ENCODE measurements at regions not wholly inside any gene's neighbourhood (a gene's known extent, or its start where the extent isn't known, plus 50 kb on each side); places are given as distances from the start of the nearest gene placed in this dataset.
A peak's percentile ranks its signal among the peaks of the same experiment; 100 is the strongest.
"Not testable (repeated sequence)": the region's sequence is repeated elsewhere in the genome, so short reads cannot be mapped to it uniquely, and the experiment has no call there.

DNA sequence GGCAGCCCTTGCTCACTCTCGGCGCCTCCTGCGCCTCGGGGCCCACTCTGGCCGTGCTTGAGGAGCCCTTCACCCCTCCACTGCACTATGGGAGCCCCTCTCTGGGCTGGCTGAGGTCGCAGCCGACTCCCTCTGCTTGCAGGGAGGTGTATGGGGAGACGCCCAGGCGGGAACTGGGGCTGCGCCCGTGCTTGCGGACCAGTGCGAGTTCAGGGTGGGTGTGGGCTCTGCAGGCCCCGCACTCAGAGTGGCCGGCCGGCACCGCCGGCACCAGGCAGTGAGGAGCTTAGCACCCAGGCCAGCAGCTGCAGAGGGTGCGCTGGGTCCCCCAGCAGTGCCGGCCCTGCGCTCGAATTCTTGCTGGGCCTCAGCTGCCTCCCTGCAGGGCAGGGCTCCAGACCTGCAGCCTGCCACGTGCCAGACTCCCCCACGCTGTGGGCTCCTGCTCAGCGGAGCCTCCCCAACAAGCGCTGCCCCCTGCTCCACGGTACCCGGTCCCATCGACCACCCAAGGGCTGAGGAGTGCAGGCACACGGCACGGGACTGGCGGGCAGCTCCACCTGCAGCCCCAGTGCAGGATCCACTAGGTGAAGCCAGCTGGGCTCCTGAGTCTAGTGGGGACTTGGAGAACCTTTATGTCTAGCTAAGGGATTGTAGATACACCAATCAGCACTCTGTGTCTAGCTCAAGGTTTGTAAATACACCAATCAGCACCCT, 54.0 kb upstream of the WWC2 start:
- DNase-seq, result not testable (repeated sequence)

DNA sequence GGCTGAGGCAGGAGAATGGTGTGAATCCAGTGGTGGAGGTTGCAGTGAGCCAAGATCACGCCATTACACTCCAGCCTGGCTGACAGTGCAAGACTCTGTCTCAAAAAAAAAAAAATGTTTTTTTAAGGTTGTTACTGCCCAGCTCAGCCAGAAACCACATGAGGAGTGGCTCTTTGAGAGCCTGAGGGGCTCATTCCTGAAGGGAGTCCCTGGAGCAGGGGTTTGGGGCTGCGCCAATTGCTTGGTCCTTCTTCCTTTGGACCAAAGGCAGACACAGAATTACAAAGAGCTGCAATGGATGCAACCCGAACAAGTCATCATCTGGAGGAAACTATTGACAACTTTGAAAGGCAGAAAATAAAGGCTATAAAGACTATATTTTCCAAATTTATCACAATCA, 60.6 kb upstream of the WWC2 start:
- DNase-seq, result no peak

DNA sequence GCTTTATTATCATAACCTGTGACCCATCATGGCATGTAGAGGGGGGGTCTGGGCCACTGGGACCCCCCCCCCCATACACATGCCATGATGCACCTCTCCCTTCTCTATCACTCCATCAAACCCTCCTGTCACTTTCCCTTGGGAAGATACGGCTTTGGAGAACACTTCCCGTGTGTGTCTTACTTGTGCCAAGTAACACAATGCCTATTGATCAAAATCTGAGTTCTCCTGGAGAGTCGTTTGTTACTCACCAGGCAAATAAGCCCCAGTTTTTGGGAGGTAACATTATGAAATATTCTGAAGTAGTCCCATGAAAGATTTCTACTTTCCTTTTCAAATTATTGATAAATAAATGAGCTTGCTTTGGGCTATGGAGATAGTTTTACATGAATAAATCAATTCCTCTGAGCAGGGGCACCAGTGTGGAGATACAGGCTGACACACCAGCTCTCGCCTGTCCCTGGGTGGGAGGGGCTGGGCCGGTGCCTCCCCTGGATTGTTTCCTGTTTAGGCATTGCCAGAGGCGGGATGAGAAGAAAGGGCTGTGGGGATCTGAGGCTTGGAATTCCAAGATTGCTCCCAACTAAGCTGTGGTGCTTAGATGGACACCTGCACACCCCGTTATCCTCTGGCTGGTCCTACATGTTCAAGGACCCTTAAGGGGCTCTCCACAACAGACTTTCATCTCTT, 63.2 kb upstream of the WWC2 start:
- DNase-seq, result no peak

DNA sequence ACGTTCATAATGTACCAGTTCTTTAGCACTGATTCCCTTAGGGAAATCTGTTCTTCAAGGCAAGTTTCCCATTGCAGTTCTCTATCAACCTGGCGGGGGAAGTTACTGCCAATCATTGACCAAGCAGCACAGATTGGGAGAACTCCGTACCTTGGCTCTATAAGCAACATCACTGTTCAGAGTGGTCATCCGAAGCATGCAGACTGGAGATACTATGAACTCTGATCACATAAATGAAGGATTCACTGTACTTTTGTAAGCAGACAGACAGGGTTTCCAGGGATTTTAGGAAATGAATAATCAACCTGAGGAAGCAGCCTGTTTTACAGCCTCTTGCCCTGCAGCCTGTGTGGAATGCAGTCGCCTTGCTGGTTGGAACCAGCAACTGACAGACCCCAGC, 63.8 kb upstream of the WWC2 start:
- no peak for DNase-seq

DNA sequence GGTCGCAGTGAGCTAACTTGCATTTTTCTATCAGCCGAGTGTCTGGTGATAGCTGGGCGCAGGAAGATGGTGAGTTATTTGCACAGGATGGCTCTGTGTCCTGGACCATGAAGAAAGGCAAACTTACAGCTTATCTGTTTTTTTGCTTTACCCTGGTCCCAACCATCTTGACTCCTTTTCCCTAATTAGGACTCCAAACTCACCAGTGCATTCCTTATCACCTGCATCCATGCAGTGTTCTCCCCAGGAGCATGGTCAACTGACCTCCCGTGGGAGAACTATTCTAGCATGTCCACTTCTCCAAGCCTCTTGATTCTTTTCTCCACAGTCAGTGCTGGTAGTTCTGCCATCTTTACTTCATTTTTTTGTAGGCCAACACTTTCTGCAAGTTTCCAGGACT, 68.2 kb upstream of the WWC2 start:
- DNase-seq, result no peak

DNA sequence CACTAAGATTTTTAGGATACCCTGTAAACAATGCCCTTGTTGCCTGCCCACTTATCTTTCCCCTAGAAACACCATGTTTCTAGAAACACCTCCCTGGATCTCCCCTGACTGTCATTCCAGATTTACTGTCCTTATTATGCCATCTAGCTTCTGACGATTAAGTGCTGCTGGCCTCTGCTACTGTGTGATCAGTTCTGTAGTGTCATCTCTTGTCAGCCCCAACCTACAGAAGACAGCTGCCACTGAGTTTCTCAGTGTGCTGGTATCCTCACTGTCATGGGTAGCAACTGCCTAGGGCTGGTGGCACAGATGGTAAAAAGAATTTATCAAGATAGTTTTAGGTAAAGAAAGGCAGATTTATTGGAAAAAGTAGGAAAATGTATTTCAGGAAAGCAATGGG, 68.7 kb upstream of the WWC2 start:
- no peak for DNase-seq

DNA sequence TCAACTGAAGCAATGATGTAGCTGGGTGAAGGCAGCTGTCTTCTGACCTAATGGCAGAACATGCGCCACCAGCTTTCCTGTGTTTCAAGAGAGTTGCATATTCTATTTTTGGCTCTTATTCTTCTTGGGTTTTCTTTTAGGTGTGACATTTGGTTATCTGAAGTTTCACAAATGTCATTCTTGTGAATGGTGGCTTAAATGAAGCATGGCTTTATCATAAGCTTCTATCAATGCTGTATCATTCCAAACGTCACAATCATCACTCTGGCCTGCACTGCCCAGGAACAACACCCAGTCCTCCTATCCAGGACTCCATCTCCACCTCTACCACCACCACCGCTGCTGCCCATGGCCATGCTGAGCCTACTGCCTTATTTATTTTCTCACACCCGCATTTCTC, 69.7 kb upstream of the WWC2 start:
- DNase-seq, result no peak

DNA sequence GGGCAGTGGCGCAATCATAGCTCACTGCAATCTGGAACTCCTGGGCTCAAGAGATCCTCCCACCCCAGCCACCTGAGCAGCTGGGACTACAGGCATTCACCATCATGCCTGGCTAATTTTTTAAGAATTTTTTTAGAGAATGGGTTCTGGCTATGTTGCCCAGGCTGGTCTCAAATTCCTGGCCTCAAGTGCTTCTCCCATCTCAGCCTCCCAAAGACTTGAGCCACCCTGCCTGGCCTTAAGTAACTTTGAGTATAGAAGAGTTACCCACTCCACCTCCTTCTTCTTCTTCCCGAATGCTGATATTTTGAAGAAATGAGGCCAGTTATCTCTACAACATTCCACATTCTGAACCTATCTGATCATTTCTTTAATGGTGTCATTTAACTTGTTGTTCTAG, 72.4 kb upstream of the WWC2 start:
- no peak for DNase-seq

DNA sequence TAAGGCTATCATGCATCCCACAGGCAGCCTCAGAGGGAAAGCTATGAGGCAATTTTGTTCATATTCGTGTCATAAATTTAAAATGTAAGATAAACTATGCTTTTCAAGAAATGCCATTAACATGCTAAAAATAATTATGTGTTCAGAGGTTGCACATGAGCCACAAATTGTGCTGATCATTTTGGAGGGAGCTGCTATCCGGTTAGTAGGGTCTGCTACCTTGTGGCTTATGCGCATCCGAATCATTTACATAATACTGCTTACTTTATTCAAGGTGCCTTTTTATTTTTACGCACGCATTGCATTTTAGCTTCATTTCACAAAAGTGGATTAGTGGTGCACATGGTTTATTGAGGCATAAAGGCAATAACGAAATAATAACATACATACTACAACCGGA, 76.4 kb upstream of the WWC2 start:
- no peak for DNase-seq

DNA sequence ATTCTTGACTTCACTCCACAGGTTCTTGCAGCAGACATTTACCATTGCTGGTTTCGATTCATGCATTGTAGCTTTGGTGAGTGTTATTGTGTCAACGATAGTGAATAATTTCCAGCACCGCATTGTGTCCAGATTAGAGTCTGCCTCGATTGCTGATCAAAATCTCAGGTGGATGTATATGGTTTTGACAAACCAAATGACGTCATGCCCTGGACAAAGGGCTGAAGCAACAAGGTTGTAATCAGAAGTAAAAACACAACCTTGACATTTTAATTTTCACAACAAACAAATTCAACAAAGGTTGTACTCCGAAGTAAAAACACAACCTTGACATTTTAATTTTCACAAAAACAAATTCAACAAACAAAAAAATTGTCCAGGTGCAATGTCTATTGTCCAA, 81.1 kb upstream of the WWC2 start:
- no peak for DNase-seq

DNA sequence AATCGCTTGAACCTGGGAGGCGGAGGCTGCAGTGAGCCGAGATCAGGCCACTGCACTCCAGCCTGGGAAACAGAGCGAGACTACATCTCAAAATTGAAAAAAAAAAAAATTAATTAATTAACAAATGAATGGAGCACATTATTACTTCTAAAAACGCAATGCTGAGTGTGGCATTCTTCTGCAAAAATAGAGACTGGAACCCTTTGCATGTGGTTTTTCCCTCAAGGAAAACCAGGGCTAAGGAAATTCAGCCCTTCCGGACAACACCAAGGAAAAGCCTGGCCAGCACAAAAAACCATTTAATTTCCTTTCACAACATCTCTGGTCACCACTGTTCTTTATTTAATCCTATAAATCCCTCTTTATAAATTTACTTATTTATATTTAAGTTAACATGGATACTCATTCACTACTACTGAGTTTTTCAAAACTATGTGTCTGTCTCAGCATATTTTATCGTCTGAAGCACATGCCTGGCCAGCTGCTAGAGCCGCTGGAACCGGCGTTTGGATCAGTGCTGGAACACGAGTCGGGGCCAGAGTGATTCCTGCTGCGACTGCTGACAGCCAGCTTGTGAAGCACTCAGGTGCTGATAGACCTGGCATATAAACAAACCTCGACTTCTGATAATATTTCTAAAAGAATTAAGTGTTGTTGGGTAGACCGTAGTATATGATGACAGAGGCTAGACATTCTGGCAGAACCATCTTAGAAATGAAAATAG, 84.5 kb upstream of the WWC2 start:
- peak; percentile 70 for DNase-seq

DNA sequence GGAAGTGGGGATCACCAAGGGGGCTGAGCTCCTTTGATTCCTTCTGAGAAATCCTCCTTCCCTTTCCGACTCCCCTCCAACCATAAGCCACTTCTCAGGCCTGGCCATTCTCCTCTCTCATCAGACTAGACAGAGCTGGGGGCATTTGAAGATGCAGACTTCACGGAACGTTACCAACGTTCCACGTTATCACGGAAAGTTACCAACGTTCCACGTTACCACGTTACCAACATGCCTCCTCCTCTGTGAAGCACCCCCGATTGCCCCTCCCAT, 85.4 kb upstream of the WWC2 start:
- no peak for DNase-seq

DNA sequence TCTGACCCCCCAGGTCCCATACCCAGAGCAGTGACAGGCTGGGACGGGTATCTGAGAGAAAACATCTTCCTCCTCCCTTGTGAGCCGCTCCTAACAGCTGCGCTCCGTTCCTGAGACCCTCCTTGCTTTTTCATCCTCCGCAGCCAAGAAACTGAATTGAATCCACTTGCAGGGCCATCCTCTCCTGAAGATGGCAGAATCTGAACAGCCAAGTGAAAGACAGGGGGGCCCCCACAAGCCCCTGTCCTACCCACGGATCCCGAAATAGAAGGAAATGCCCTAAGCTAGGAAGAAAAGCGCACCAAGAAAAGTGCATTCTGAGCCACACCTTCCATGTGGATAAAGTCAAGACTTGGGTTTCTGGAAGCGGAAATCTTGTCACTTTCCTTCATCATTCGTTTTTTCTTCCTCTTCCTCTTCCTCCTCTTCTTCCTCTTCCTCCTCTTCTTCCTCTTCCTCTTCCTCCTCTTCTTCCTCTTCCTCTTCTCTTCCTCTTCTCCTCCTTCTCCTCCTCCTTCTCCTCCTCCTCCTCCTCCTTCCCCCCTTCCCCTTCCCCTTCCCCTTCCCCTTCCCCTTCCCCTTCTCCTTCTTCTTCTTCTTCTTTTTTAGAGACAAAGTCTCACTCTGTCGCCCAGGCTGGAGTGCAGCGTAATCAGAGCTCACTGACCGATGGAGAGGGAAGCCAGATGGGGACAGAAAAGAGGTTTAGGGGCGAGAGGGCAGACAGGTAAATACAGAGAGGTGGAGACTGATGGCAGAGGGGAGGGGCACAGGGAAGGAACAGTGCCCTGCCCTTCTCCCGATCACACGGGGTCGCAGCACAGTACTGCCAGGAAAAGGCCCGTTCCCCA, 86.0 kb upstream of the WWC2 start:
- DNase-seq, result no peak

DNA sequence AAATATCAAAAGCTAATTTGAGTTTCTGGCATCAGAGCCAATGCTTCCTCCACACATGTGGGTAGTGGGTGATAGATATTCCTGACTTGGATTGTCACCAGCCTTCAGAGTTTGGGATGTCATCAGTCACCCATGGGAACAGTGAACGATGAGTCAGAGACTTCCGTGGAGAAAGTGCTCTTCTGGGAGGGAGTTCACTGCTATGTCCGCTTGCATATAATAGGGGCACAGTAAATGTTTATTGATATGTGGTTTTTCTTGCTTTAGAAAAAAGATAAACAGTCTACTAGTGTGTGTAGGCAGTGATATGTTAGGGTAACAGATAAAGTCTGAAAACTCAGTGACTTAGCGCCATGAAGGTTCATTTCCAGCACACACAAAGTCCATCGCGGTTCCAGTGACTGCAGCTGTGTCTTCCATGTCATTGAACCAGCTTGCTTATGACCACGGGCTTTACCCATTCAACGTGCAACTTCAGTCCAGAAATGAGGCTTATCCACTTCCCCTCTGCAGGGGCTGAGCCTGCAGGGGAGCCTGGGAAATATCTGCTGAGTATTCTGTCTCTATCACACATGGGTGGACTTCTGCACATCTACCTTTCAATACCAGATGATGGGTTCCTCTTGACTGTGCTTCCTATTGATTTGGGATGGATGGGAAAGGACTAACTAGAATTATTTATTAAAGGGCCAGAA, 87.7 kb upstream of the WWC2 start:
- no peak for DNase-seq

DNA sequence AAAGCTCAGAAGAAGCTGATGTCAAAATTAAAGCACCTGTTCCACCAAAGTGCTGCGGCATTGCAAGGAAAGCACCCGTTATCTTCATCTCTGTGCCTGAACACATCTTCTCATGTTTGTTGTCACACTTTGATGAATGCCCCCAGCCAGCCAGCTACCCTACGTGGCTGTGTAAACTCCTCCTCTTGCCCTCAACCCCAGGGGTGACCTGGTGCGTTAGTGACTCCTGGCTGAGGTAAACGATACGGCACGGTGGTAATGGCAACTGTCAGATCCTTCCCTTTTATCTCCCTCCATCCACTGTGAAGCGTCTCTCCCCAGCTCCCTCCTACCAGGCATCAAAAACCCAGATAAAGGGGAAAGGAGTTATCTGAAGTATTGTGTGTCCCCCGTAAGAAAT, 90.6 kb upstream of the WWC2 start:
- DNase-seq, result no peak

DNA sequence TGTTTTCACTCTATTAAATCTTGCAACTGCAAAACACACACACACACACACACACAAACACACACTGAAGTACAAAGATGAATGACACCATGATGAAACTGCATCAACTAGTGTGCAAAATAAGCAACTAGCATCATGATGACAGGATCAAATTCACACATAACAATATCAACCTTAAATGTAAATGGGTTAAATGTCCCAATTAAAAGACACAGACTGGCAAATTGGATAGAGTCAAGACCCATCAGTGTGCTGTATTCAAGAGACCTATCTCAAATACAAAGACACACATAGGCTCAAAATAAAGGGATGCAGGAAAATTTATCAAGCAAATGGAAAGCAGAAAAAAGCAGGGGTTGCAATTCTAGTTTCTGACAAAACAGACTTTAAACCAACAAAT, 87.2 kb upstream of the DCTD start:
- not testable (repeated sequence) for DNase-seq

DNA sequence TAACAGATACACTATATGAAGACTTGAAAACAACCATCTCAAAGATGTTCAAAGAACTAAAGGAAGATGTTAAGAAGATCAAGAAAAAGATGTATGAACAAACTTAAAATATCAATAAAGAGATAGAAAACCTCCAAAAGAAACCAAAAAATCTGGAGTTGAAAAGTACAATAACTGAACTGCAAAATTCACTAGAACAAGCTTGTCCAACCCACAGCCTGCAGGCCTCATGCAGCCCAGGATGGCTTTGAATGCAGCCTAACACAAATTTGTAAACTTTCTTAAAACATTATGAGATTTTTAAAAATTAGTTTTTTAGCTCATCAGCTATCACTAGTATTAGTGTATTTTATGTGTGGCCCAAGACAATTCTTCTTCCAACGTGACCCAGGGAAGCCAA, 77.0 kb upstream of the DCTD start:
- no peak for DNase-seq

DNA sequence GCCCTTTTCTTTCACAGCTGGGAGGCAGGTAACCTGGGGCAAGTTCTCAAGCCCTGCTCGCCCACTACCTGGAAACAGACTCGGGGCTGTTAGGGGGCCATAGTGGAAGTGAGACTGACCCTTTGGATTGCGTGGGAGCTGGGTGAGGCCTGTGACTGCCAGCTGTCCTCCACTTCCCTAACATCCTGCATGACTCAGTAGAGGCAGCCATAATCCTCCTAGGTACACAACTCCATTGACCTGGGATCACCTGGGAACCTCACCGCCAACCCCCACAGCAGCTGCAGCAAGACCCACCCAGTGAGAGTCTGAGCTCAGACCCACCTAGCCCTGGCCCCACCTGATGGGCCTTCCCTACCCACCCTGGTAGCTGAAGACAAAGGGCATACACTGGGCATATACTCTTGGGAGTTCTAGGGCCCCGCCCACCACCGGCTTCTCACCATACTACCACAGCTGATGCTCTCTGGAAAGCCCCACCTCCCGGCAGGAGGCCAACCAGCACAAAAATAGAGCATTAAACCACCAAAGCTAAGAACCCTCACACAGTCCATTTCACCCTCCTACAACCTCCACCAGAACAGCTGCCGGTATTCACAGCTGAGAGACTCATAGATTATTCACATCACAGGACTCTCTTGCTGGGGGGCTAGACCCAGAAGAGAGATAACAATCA, 61.1 kb upstream of the DCTD start:
- no peak for DNase-seq

DNA sequence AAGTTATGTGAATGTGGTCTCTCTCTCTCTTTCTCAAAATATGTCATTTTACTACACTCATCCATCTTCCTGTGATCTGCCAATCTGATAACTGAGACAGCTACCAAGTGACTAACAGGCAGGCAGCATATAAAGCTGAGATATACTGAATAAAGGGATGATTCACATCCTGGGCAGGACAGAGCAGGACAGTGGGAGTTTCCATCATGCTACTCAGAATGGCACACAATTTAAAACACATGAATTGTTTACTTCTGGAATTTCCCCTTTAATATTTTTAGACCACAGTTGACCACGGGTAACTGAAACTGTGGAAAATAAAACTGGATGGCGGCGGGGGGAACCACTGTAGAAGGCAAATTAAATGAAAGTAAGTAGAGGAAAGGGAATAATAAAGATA, 58.6 kb upstream of the DCTD start:
- DNase-seq, result no peak

DNA sequence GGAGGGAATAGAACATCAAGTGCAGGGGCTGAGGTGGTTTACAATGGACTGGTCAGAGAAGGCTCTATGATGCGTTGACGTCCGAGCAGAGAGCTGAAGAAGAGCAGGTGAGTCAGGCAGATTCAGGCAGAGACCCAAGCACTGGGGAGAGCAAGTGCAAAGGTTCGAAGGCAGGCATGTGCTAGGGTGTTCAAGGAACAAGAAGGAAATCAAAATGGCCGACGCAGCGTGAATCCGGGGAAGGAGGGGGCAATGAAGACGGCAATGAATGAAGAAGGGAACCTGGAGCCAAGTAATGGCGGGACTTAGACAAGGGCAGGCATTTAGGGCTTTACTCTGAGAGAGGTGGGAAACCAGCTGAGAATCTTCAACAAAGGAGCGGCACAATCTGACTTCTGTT, 56.8 kb upstream of the DCTD start:
- no peak for DNase-seq

DNA sequence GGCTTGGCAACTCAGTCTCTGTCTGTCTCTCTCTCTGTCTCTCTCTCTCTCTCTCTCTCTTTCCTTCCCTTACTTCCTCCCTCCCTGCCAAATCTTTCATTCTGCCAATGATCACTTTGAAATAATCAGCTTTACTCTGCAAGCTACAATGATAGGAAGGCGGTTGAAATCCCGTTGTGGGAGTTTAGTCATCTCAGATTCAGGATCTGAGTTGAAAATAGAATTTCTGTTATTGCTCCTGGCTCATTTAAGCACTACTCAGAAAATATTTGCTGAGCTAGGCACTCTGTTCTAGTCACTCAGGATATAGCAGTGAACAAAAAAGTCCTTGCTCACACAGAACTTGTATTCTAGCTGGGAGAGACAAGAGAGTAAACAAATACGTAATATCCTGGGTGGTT, 56.3 kb upstream of the DCTD start:
- no peak for DNase-seq

DNA sequence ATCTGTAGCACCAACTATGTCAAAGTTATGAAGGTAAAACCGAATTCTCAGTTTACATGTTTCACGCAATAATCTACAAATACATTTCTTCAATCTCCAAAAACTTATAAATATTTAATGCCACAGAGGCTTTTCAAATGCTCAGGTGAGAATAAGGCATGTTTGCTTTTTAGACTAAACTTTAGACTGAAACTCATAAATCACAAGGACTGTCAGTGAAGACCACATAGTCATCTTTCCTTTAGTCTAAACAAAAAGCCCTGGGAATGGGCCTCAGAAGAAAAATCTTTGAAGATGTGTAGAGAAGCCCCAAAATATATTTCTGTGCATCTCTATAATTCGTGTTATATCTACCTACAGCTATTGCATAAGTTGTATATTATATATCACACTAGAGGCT, 54.5 kb upstream of the DCTD start:
- no peak for DNase-seq

Measured in femur (tissue), 1 donor.